MM.1S (cell line): ENCODE measurements at regions not wholly inside any gene's neighbourhood (a gene's known extent, or its start where the extent isn't known, plus 50 kb on each side); places are given as distances from the start of the nearest gene placed in this dataset.

Experiments used
- DNase-seq: peaks from one replicate; pipeline ENCODE4 v3.0.0-alpha.2; 2015
- H2AFZ ChIP-seq: fragments of 300-600 bp; sonication (generic); 2 replicates; pipeline ENCODE4 v1.6.0; 2016; ENCODE audit warnings: antibody characterized with exemption, low read length
- H3F3A ChIP-seq: fragments of 300-600 bp; sonication (generic); 2 replicates; pipeline ENCODE4 v1.6.1; 2016; ENCODE audit warnings: mild to moderate bottlenecking, antibody characterized with exemption, low read length, moderate library complexity, mixed read lengths; ENCODE audit not compliant: insufficient read depth
- H3K27ac ChIP-seq: fragments of 300-600 bp; sonication (generic); 2 replicates; pipeline ENCODE4 v1.5.1; 2016; ENCODE audit warnings: mild to moderate bottlenecking, low read length
- H3K27me3 ChIP-seq: fragments of 300-600 bp; sonication (generic); replicated peaks from 2 replicates; pipeline ENCODE4 v1.6.0; 2016; ENCODE audit warnings: low read length; ENCODE audit not compliant: insufficient read depth
- H3K36me3 ChIP-seq: fragments of 300-600 bp; sonication (generic); replicated peaks from 2 replicates; pipeline ENCODE4 v1.6.1; 2016; ENCODE audit warnings: mild to moderate bottlenecking, low read length, mixed read lengths; ENCODE audit not compliant: insufficient read depth
- H3K4me1 ChIP-seq: fragments of 300-600 bp; sonication (generic); 2 replicates; pipeline ENCODE4 v1.6.1; 2016; ENCODE audit warnings: low read length, mixed read lengths
- H3K4me2 ChIP-seq: fragments of 300-600 bp; sonication (generic); 2 replicates; pipeline ENCODE4 v1.6.0; 2016; ENCODE audit warnings: low read depth, low read length
- H3K4me3 ChIP-seq: fragments of 300-600 bp; sonication (generic); 2 replicates; pipeline ENCODE4 v1.5.1; 2016; ENCODE audit warnings: low read length, mixed read lengths
- H3K79me2 ChIP-seq: fragments of 300-600 bp; sonication (generic); 2 replicates; pipeline ENCODE4 v1.6.1; 2016; ENCODE audit warnings: mixed run types, low read length, mixed read lengths
- H3K9ac ChIP-seq: fragments of 300-600 bp; sonication (generic); 2 replicates; pipeline ENCODE4 v1.6.1; 2016; ENCODE audit warnings: low read length, mixed read lengths
- H3K9me2 ChIP-seq: fragments of 300-600 bp; sonication (generic); replicated peaks from 2 replicates; pipeline ENCODE4 v1.6.1; 2016; ENCODE audit warnings: mild to moderate bottlenecking, low read length, mixed read lengths; ENCODE audit not compliant: insufficient read depth
- H3K9me3 ChIP-seq: fragments of 300-600 bp; sonication (generic); replicated peaks from 2 replicates; pipeline ENCODE4 v1.6.1; 2016; ENCODE audit warnings: mild to moderate bottlenecking, low read length, mixed read lengths; ENCODE audit not compliant: insufficient read depth
- H4K20me1 ChIP-seq: fragments of 300-600 bp; sonication (generic); 2 replicates; pipeline ENCODE4 v1.6.1; 2016; ENCODE audit warnings: mild to moderate bottlenecking, low read length, moderate library complexity, mixed read lengths; ENCODE audit not compliant: insufficient read depth
- CTCF ChIP-seq: fragments of 300-600 bp; sonication (generic); IDR thresholded peaks from 2 replicates; pipeline ENCODE4 v1.5.1; 2016; ENCODE audit warnings: antibody characterized with exemption, low read length, mixed read lengths
- EZH2 ChIP-seq: fragments of 300-600 bp; sonication (generic); optimal IDR thresholded peaks from 2 replicates; pipeline ENCODE3; 2017; ENCODE audit warnings: low read depth, mild to moderate bottlenecking, antibody characterized with exemption, low read length, mixed read lengths
- EZH2phosphoT487 ChIP-seq: fragments of 300-600 bp; sonication (generic); IDR thresholded peaks from 2 replicates; pipeline ENCODE4 v1.6.1; 2018; ENCODE audit warnings: antibody characterized with exemption, low read length

GRCh38 chr5:8770431-8770830, 775.4 kb downstream of the SEMA5A start:
- H3K27me3 ChIP-seq: no peaks in the 10 kb centered on the region
- H3F3A ChIP-seq: no peaks in the 10 kb centered on the region
- H3K4me2 ChIP-seq: no peak overlapping the region
- no peak overlapping the region for H3K27ac ChIP-seq
- no peak for DNase-seq
- H3K36me3 ChIP-seq: no peaks in the 10 kb centered on the region
- no peak overlapping the region for H2AFZ ChIP-seq
- no peaks in the 10 kb centered on the region for H4K20me1 ChIP-seq
- no peaks in the 10 kb centered on the region for H3K9me3 ChIP-seq
- H3K4me1 ChIP-seq: no peaks in the 10 kb centered on the region
- H3K9ac ChIP-seq: no peak overlapping the region
- H3K4me3 ChIP-seq: no peak overlapping the region
- TF ChIP-seq EZH2phosphoT487: no peak
- no peak for TF ChIP-seq EZH2
- no peak for TF ChIP-seq CTCF
- no peaks in the 10 kb centered on the region for H3K9me2 ChIP-seq
- no peaks in the 10 kb centered on the region for H3K79me2 ChIP-seq

GRCh38 chr5:8773046-8773615, 772.7 kb downstream of the SEMA5A start:
- Histone ChIP-seq H3K27me3 (no peaks in the 10 kb centered on the region), H3K36me3 (no peaks in the 10 kb centered on the region), H3K9me2 (no peaks in the 10 kb centered on the region), H3K4me1 (no peaks in the 10 kb centered on the region), H3K9ac (no peak overlapping the region), H3K4me2 (no peak overlapping the region), H3F3A (no peaks in the 10 kb centered on the region), H3K9me3 (no peaks in the 10 kb centered on the region), H3K4me3 (no peak overlapping the region), H4K20me1 (no peaks in the 10 kb centered on the region), H2AFZ (no peak overlapping the region), H3K79me2 (no peaks in the 10 kb centered on the region), H3K27ac (no peak overlapping the region)
- DNase-seq: no peak
- no peak for TF ChIP-seq EZH2phosphoT487
- no peak for TF ChIP-seq CTCF
- no peak for TF ChIP-seq EZH2

- H3K27ac ChIP-seq: no peak overlapping the region
- no peaks in the 10 kb centered on the region for H3F3A ChIP-seq
- H3K9ac ChIP-seq: no peak overlapping the region
- H3K4me2 ChIP-seq: no peak overlapping the region
- no peak for DNase-seq
- H3K79me2 ChIP-seq: no peaks in the 10 kb centered on the region
- no peaks in the 10 kb centered on the region for H3K27me3 ChIP-seq
- no peaks in the 10 kb centered on the region; the same call in 1 of the 2 replicates for H3K9me3 ChIP-seq
- no peaks in the 10 kb centered on the region for H3K9me2 ChIP-seq
- no peaks in the 10 kb centered on the region for H4K20me1 ChIP-seq
- no peak overlapping the region for H3K4me3 ChIP-seq
- H2AFZ ChIP-seq: no peak overlapping the region
- H3K4me1 ChIP-seq: no peaks in the 10 kb centered on the region
- TF ChIP-seq EZH2phosphoT487 (no peak), CTCF (no peak), EZH2 (no peak)
- H3K36me3 ChIP-seq: no peaks in the 10 kb centered on the region
These were observed 761.2 kb downstream of the SEMA5A start for GRCh38 chr5:8784692-8785091.
